H1 (cell line): ENCODE measurements at regions not wholly inside any gene's neighbourhood (a gene's known extent, or its start where the extent isn't known, plus 50 kb on each side); places are given as distances from the start of the nearest gene placed in this dataset.

Experiments
- PHF8 ChIP-seq: fragments of 200-600 bp; sonication (generic); conservative IDR thresholded peaks from 2 replicates; pipeline ENCODE4 v1.7.1; 2012; ENCODE audit warnings: low read depth, mild to moderate bottlenecking, inconsistent platforms, low read length, moderate library complexity
- SIX5 ChIP-seq: IDR thresholded peaks from 2 replicates; pipeline ENCODE4 v1.6.1; 2011; ENCODE audit warnings: mild to moderate bottlenecking, low read depth, low read length

GRCh38 chr6:40268166-40268565, 319.0 kb downstream of the LRFN2 start (continued):
- TF ChIP-seq PHF8 (no peak), SIX5 (no peak)
